ENCODE measurements at regions not wholly inside any gene's neighbourhood (a gene's known extent, or its start where the extent isn't known, plus 50 kb on each side); places are given as distances from the start of the nearest gene placed in this dataset.

DNA sequence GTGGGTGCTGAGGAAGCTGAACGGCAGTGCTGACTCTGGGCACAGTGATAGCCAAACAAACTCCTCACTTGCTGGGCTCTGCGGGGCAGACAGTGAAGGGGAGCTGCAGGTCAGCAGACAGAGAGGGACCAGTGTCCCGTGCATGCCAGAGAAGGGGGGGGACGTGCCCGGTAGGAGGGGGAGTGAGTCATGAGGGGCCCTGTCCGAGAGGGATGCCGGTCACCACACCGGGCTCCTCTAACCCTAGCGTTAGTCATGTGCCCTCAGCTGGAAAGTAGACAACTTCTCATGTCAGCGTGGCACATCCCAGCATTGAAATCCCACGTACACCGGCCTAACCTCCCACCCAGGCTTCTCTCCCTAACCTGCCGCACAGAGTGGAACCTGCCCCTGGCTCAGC, 117.1 kb upstream of the DPP6 start:
- WGBS, 5 donors = 61 to 83% (median 76%) methylated on average over 11 to 13 of the region's 13 CpGs
- intact Hi-C loops (cut with DNase I; ENCODE audit: low total_unique reads) = no loop called here

GRCh38 chr7:153938451-153938850, 113.7 kb upstream of the DPP6 start:
- Histone ChIP-seq H3K27me3 (no peaks in the 10 kb centered on the region), H3K27ac (no peak overlapping the region), H3K9me3 (no peaks in the 10 kb centered on the region), H3K4me1 (peaks cover 0 to 17% (median 6%) of the 10 kb centered on the region in 4 donors), H3K36me3 (no peaks in the 10 kb centered on the region), H3K4me3 (no peak overlapping the region)
- 88 to 90% (median 89%) methylated on average over 8 of the region's 8 CpGs for WGBS, 5 donors
- no peak for DNase-seq
- TF ChIP-seq POLR2AphosphoS5 (IDR thresholded peaks at IDR 0.05) = no peak
- TF ChIP-seq POLR2A (IDR thresholded peaks at IDR 0.05) = no peak
- TF ChIP-seq CTCF (IDR thresholded peaks at IDR 0.05) = no peak
- TF ChIP-seq EP300 (IDR thresholded peaks at IDR 0.05) = no peak
- intact Hi-C loops (cut with DNase I; ENCODE audit: low total_unique reads) = no loop called here

More for the DNA sequence above, 117.1 kb upstream of the DPP6 start:
- Histone ChIP-seq H3K27me3 (no peaks in the 10 kb centered on the region), H3K9me3 (no peaks in the 10 kb centered on the region), H3K27ac (no peak overlapping the region), H3K4me3 (no peak overlapping the region), H3K4me1 (peaks cover 0 to 20% (median 7%) of the 10 kb centered on the region in 4 donors), H3K36me3 (no peaks in the 10 kb centered on the region)
- DNase-seq = no peak
- TF ChIP-seq CTCF (IDR thresholded peaks at IDR 0.05) (no peak), POLR2AphosphoS5 (IDR thresholded peaks at IDR 0.05) (no peak), POLR2A (IDR thresholded peaks at IDR 0.05) (no peak), EP300 (IDR thresholded peaks at IDR 0.05) (no peak)

DNA sequence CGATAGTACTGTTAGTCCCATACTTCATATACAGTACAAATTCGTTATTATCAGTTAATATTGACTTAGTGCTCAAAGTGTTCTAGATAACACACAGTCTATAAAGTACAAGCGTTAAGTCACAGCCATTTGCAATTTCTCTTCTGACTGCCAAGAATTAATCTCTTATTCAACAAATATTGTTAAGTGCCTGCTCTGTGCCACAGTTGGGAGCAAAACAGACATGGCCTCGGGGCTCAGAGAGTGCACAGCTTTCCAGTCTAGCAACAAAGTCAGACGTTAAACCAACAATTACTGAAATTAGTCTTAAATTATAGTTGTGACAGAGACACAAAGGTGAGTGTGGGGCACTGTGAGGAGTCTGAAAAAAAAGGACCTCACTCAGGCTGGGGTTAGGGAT, 113.0 kb upstream of the DPP6 start:
- intact Hi-C loops (cut with DNase I; ENCODE audit: low total_unique reads) = no loop called here
- Histone ChIP-seq H3K27ac (no peak overlapping the region), H3K4me1 (peaks cover 0 to 23% (median 10%) of the 10 kb centered on the region in 4 donors), H3K27me3 (no peaks in the 10 kb centered on the region), H3K9me3 (no peaks in the 10 kb centered on the region), H3K4me3 (no peak overlapping the region), H3K36me3 (no peaks in the 10 kb centered on the region)
- 19 to 42% (median 27%) methylated on average over 5 of the region's 5 CpGs for WGBS, 5 donors
- DNase-seq = peak; percentile 23 to 46
- peak in 1 of 3 donors; percentile 13 for TF ChIP-seq POLR2AphosphoS5 (IDR thresholded peaks at IDR 0.05)
- TF ChIP-seq EP300 (IDR thresholded peaks at IDR 0.05) = no peak
- no peak for TF ChIP-seq POLR2A (IDR thresholded peaks at IDR 0.05)
- TF ChIP-seq CTCF (IDR thresholded peaks at IDR 0.05) = no peak

- TF ChIP-seq POLR2A (IDR thresholded peaks at IDR 0.05) (no peak), POLR2AphosphoS5 (IDR thresholded peaks at IDR 0.05) (no peak), CTCF (IDR thresholded peaks at IDR 0.05) (no peak), EP300 (IDR thresholded peaks at IDR 0.05) (no peak)
- 88 to 99% (median 89%) methylated on average over 3 of the region's 3 CpGs for WGBS, 5 donors
- intact Hi-C loops (cut with DNase I; ENCODE audit: low total_unique reads) = no loop called here
- no peaks in the 10 kb centered on the region for H3K36me3 ChIP-seq
- no peak overlapping the region for H3K27ac ChIP-seq
- H3K4me3 ChIP-seq = no peak overlapping the region
- peaks cover 0 to 23% (median 10%) of the 10 kb centered on the region in 4 donors for H3K4me1 ChIP-seq
- no peaks in the 10 kb centered on the region for H3K27me3 ChIP-seq
- H3K9me3 ChIP-seq = no peaks in the 10 kb centered on the region
- no peak for DNase-seq
Observed at GRCh38 chr7:153939654-153940053, 112.5 kb upstream of the DPP6 start.
